ENCODE measurements at regions not wholly inside any gene's neighbourhood (a gene's known extent, or its start where the extent isn't known, plus 50 kb on each side); places are given as distances from the start of the nearest gene placed in this dataset.

- no peak for DNase-seq
Measured at GRCh38 chrX:63993936-63994335, 208.9 kb upstream of the ARHGEF9 start.

- DNase-seq, result no peak
Measured at GRCh38 chrX:63985906-63986305, 200.9 kb upstream of the ARHGEF9 start.

GRCh38 chrX:63979480-63979879, 194.5 kb upstream of the ARHGEF9 start:
- no peak for DNase-seq

- DNase-seq, result no peak
Measured at GRCh38 chrX:63967551-63967950, 182.5 kb upstream of the ARHGEF9 start.

GRCh38 chrX:63963095-63963784, 178.2 kb upstream of the ARHGEF9 start:
- DNase-seq, result no peak

GRCh38 chrX:63961964-63962363, 176.9 kb upstream of the ARHGEF9 start:
- DNase-seq, result no peak

- no peak for DNase-seq
Measured at GRCh38 chrX:63959975-63960374, 175.0 kb upstream of the ARHGEF9 start.

GRCh38 chrX:63958134-63958865, 173.3 kb upstream of the ARHGEF9 start:
- DNase-seq, result no peak

- DNase-seq, result no peak
Measured at GRCh38 chrX:63935835-63936234, 150.8 kb upstream of the ARHGEF9 start.

GRCh38 chrX:63934791-63935190, 149.8 kb upstream of the ARHGEF9 start:
- DNase-seq, result no peak

- no peak for DNase-seq
Measured at GRCh38 chrX:63934160-63934559, 149.1 kb upstream of the ARHGEF9 start.

- DNase-seq, result no peak
Measured at GRCh38 chrX:63932907-63933306, 147.9 kb upstream of the ARHGEF9 start.

GRCh38 chrX:63932006-63932405, 147.0 kb upstream of the ARHGEF9 start:
- DNase-seq, result no peak

GRCh38 chrX:63930140-63930539, 145.1 kb upstream of the ARHGEF9 start:
- DNase-seq, result peak; percentile 26

GRCh38 chrX:63929608-63930007, 144.6 kb upstream of the ARHGEF9 start:
- DNase-seq, result peak; percentile 6

- DNase-seq, result no peak
Measured at GRCh38 chrX:63927848-63928247, 142.8 kb upstream of the ARHGEF9 start.

- DNase-seq, result no peak
Measured at GRCh38 chrX:63922221-63922620, 137.2 kb upstream of the ARHGEF9 start.

GRCh38 chrX:63920875-63921274, 135.9 kb upstream of the ARHGEF9 start:
- DNase-seq, result no peak

GRCh38 chrX:63919081-63919480, 134.1 kb upstream of the ARHGEF9 start:
- DNase-seq, result no peak

- no peak for DNase-seq
Measured at GRCh38 chrX:63918611-63919010, 133.6 kb upstream of the ARHGEF9 start.

- no peak for DNase-seq
Measured at GRCh38 chrX:63917296-63917695, 132.3 kb upstream of the ARHGEF9 start.

GRCh38 chrX:63913719-63914118, 128.7 kb upstream of the ARHGEF9 start:
- no peak for DNase-seq

- DNase-seq, result no peak
Measured at GRCh38 chrX:63889001-63889400, 104.0 kb upstream of the ARHGEF9 start.

Data from NCI-H1417 treated with DMSO at 0.1 percent for 48 hours (cell line).